NCI-H146 treated with DMSO at 0.1 percent for 48 hours (cell line): ENCODE measurements at regions not wholly inside any gene's neighbourhood (a gene's known extent, or its start where the extent isn't known, plus 50 kb on each side); places are given as distances from the start of the nearest gene placed in this dataset.
"Not testable (repeated sequence)": the region's sequence is repeated elsewhere in the genome, so short reads cannot be mapped to it uniquely, and the experiment has no call there.

Experiments
- DNase-seq: peaks from one replicate; lab custom pipeline; 2025; ENCODE audit not compliant: unreplicated experiment; lab: John Stamatoyannopoulos, UW

DNA sequence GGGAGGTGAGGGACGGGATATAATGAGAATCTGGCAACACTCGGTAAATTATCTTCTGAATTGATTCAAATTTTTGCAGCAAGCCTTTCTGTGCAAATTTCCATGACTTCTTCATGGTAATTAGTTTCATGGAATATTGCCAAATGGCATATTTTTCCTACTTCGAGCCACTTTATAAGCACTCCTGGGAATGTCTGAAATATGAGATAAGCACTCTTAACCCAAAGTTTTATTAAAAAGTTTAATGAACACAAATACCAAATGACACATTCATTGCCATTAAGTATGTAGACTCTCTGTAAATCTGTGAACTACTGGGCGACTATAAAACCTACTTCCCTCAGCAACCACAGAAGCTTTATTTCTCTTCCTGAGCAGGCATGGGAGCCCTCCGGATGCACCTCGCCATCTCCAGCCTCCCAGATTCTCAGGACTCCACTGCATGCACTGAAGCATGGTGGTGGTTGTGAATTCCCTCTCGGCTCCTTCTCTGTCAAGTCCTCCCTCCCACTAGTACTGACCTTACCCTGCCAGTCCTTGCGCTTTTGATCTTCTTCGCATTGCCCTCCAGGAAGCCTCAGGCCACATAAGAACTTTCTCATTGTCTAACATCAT is 154.4 kb upstream of the RPL34 start:
- no peak for DNase-seq

- no peak for DNase-seq
Observed at GRCh38 chr4:108458681-108459080, 161.7 kb upstream of the RPL34 start.

- no peak for DNase-seq
Observed at GRCh38 chr4:108454227-108454626, 166.1 kb upstream of the RPL34 start.

GRCh38 chr4:108453366-108453765 is 167.0 kb upstream of the RPL34 start:
- DNase-seq, result no peak

DNA sequence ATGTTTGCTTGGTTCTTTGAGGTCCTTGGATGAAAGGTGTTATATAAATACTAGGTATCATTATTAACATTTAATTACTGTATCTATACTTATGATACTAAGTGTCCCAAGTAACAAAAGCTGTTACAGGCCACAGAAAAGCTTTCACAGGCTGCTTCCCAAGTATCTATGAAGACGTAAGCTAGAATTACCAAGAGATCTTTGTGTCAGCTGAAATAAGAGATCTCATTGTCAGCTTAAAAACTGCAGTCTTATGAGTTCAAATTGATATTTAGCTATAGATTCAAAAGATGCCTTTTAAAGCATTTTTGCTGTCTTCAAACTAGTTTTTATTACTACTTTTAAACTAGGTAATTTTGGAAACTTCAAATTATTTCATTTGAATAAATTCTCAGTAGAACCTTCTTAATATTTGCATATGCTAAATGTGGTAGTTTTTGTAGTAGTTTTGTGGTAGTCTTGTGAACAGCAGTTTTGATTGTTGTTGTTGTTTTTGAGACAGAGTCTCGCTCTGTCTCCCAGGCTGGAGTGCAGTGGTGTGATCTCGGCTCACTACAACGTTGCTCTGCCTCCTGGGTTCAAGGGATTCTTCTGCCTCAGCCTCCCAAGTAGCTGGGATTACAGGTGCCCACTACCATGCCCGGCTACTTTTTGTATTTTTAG is 170.0 kb upstream of the RPL34 start:
- no peak for DNase-seq

DNA sequence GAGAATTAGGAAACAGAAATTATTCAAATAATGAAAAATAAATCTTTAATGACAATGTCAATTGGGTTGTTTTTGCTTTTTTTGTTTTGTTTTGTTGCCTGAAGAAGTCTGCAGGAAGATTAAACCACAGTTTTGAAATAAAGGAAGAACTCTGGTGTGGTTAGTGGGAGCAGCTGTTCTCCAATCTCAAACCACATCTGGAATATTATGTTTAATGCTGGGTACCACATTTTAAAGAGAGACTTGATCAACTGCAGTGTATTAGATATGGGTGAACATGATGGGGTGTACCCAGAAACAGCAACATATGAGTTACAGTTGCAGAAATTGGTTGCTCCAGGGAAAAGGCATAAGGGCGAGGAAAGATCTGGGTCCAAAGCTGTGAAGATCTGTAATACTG is 171.2 kb upstream of the RPL34 start:
- DNase-seq, result no peak

DNA sequence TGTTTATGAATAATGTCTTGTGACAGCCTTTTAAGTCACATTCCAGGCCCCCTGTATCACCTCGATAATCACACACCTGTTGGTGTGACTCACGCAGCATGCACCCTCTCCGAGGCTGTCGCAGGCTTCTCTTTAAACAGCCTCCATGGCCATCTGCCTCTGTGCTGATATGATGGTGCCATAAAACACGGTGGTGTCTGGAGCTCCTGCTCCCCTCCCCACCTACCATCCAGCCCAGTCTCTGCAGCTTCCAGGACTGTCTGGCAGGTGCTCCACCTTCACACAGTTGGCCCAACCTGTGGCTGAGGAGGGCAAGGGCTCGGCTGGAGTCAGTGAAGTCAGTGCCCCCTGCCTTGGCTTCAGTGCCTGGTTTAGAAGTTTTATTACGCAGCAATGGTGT is 173.8 kb upstream of the RPL34 start:
- DNase-seq, result no peak

DNA sequence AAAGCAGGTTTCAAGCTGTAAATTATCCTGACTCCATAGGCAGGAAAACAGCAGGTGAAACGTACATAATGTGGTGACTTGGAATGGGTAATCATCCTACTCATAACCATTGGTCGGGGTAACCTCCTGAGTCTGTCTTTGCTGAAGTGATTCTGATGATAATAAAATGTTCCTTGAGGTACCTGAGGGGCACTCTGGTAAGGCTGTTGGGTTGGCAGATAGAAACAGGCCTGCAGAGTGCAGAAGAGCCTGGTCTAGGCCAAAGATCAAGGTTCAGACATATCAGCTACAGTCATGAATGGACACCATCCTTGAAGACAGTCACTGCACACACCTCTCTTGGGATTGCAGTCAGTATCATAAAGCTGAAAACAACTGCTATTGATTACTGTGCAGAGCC is 174.7 kb upstream of the RPL34 start:
- DNase-seq, result no peak

DNA sequence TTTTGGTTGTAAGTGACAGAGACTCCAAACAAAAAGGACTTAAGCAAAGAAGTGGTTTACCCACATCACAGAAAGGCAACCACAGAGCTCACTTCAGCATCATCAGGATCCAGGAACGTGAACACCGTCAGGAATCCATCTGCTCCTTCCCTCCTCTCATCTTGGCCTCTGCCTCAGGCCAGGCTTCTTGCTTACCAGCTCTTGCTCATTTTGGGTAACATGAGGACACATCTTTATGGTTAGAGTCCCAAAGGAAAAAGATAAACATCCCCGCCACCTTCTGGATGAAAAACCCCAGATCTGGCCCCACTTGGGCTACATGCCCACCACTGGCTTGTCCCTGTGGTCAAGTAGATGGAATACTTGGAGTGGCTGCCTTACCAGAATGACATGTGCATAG is 176.8 kb upstream of the RPL34 start:
- DNase-seq, result no peak

- no peak for DNase-seq
Observed at GRCh38 chr4:108433832-108434231, 186.5 kb upstream of the RPL34 start.

- not testable (repeated sequence) for DNase-seq
Observed at GRCh38 chr4:108433394-108433793, 187.0 kb upstream of the RPL34 start.

- DNase-seq, result no peak
Observed at GRCh38 chr4:108432418-108432817, 188.0 kb upstream of the RPL34 start.

GRCh38 chr4:108431986-108432385 is 188.4 kb upstream of the RPL34 start:
- DNase-seq, result no peak

DNA sequence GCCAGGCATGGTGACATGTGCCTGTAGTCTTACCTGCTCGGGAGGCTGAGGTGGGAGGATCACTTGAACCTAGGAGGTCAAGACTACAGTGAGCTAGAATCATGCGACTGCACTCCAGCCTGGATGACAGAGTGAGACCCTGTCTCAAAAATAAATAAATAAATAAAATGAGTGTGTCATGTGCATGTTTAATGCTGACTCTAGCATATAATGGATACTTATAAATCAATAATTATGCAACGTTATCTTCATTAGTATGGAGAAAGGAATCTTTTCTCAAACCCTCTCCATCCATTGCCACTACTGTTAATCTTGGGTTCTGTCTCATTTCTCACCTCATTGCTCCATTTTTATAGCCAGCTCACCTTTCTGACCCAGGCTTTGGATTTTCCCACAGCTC is 189.5 kb upstream of the RPL34 start:
- no peak for DNase-seq

GRCh38 chr4:108429662-108430061 is 190.7 kb upstream of the RPL34 start:
- DNase-seq, result no peak

DNA sequence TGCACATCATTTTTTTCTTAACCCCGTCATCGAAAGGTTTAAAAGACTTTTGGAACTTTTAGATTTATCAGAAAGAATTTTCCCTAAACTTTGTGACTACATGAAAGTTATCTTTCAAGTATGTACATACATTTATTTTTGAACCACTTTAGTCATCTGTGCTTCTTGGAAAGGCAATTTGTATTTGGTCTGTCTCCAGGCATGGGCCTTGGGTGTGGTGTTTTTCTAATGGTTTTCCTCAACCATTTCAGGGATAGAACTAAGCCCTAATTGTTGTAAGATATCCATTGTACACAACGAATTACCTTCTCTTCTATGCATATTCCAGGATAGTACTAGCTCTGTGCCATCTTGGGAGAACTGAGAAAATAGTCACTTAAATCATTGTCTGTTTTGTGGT is 191.5 kb upstream of the RPL34 start:
- no peak for DNase-seq

GRCh38 chr4:108427946-108428485 is 192.4 kb upstream of the RPL34 start:
- no peak for DNase-seq

- DNase-seq, result no peak
Observed at GRCh38 chr4:108426493-108426892, 193.9 kb upstream of the RPL34 start.

GRCh38 chr4:108425988-108426387 is 194.4 kb upstream of the RPL34 start:
- no peak for DNase-seq

GRCh38 chr4:108417923-108418322 is 202.5 kb upstream of the RPL34 start:
- no peak for DNase-seq

GRCh38 chr4:108416831-108417230 is 203.5 kb upstream of the RPL34 start:
- DNase-seq, result no peak

GRCh38 chr4:108415389-108415788 is 205.0 kb upstream of the RPL34 start:
- no peak for DNase-seq

- no peak for DNase-seq
Observed at GRCh38 chr4:108411836-108412235, 208.5 kb upstream of the RPL34 start.
